Cardiac fibroblast (primary cell): ENCODE measurements at regions not wholly inside any gene's neighbourhood (a gene's known extent, or its start where the extent isn't known, plus 50 kb on each side); places are given as distances from the start of the nearest gene placed in this dataset.

Experiments used
- DNase-seq, 2 donors: peaks; one replicate each; pipeline versions ENCODE4 v3.0.0 to v3.0.0-alpha.2; 2010; ENCODE audit warnings: low read depth in 2 of 2
- H3K4me3 ChIP-seq, 2 donors: replicated peaks in 1 of 2; 1 replicate in 1 of 2; 2 replicates in 1 of 2; pipeline ENCODE4 v1.5.1; 2011; ENCODE audit warnings: low read depth in 2 of 2, low read length in 2 of 2, mild to moderate bottlenecking in 2 of 2, moderate library complexity in 1 of 2
- CTCF ChIP-seq: IDR thresholded peaks from one replicate; pipeline ENCODE4 v1.5.1; 2011; ENCODE audit warnings: low read depth, mild to moderate bottlenecking, low read length, inconsistent platforms

DNA sequence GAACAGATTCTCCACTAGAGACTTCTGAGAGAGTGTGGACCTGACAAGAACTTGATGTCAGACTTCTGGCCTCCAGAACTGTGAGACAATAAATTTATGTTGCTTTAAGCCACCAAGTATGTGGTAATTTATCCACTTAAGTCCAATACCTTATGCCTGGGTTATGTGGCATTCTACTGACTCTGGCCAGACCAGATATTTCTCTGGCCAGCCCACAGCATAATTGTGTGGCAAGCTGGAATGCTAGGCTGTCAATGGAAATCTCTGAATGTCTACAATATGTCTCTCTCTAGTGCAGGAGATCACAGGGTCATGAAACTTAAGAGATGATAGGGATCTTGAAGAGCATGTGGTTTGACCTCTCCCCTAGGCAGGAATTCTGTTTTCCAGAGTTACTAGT lies 251.0 kb downstream of the ZNF674 start:
- DNase-seq, result peak in 1 of 2 donors; percentile 46
- TF ChIP-seq CTCF, result no peak

DNA sequence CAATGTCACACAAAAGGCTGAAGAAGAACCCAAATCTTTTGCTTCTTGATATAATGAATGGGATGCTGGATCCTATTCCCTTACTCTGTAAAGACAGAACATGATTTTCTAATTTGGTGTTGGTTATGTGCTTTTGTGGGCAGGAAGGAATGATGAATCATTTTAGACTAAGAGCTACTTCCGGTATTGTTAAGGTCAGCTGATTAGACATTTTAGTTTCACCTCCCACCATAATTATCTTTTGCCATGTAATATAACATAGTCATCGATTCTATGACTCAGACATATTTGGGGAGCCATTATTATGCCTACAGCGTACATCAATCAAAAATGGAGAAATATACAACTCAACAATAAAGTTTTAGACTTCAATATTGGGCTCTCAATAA lies 265.3 kb downstream of the ZNF674 start:
- TF ChIP-seq CTCF, result no peak
- no peak overlapping the region for H3K4me3 ChIP-seq
- peak in 1 of 2 donors; percentile 40 for DNase-seq

More for the DNA sequence above, 251.0 kb downstream of the ZNF674 start:
- H3K4me3 ChIP-seq, result no peak overlapping the region

DNA sequence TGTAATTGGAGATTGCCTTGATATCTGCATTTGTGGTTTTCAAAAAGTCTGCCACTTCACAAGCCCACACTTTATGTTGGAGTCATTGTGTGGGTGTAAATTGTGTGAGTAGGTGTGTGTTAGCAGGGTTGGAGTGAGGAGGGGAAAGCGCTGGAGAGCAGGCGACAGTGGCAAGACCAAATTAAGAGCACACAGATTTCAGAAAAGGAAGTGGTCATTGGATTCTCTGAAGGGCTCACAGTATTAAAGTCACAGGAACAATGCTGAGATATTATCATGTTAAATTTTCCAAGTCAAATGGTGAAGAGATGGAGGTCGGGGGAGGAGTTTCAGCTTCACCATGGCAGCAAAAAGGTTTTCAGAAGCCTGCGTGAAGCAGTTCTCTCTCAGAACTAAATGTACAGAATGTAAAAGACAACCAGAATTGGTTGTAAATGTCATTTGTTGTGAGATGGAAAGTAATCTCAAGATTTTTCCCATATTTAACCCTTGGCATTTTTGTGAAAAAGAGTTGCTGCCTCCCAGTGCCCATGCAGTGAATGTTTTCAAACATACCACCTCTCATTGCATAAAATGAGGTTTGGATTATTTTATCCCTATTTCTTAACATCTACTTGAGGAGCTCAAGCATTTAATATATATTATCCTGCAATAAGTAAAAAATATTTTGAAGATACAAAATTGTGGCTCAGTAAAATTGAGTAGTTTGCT lies 265.9 kb downstream of the ZNF674 start:
- no peak for DNase-seq
- TF ChIP-seq CTCF, result no peak
- H3K4me3 ChIP-seq, result no peak overlapping the region

DNA sequence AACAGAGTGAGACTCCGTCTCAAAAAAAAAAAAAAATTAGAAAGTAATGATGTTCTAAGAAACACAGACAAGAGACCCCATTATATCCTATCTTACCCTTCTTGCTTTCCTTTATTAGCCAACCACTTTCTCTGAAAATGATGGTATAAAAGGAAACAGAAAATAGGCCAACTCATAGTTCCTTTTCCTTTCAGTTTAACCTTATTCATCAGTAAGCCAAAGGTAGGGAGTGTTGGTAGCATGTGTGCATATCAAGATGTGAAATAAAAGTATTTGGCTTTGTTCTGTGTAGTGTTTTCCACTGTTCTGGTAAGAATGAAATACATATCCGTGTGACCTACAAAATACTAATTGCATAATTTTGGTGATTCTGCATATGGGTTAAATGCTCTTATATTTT lies 266.6 kb downstream of the ZNF674 start:
- no peak overlapping the region for H3K4me3 ChIP-seq
- no peak for TF ChIP-seq CTCF
- no peak for DNase-seq

GRCh38 chrX:46268412-46268811 lies 276.8 kb downstream of the ZNF674 start:
- no peak overlapping the region for H3K4me3 ChIP-seq
- no peak for TF ChIP-seq CTCF
- peak; percentile 26 to 28 for DNase-seq

GRCh38 chrX:46263494-46263893 lies 281.7 kb downstream of the ZNF674 start:
- no peak for TF ChIP-seq CTCF
- DNase-seq, result no peak

GRCh38 chrX:46262304-46262703 lies 282.9 kb downstream of the ZNF674 start:
- DNase-seq, result no peak
- H3K4me3 ChIP-seq, result no peak overlapping the region
- TF ChIP-seq CTCF, result no peak

More at GRCh38 chrX:46263494-46263893, 281.7 kb downstream of the ZNF674 start:
- no peak overlapping the region for H3K4me3 ChIP-seq
